Neural cell (in vitro differentiated cells): ENCODE measurements at regions not wholly inside any gene's neighbourhood (a gene's known extent, or its start where the extent isn't known, plus 50 kb on each side); places are given as distances from the start of the nearest gene placed in this dataset.

Experiments used
- CTCF ChIP-seq: fragments of 450-650 bp; IDR thresholded peaks from 2 replicates; pipeline ENCODE4 v1.5.1; 2014; ENCODE audit warnings: antibody characterized with exemption, mild to moderate bottlenecking, moderate library complexity; ENCODE audit not compliant: poor library complexity, severe bottlenecking
- EP300 ChIP-seq: fragments of 450-650 bp; conservative IDR thresholded peaks from 2 replicates; pipeline ENCODE4 v1.6.1; 2014; ENCODE audit warnings: antibody characterized with exemption, mild to moderate bottlenecking, moderate library complexity; ENCODE audit not compliant: poor library complexity, severe bottlenecking
- EZH2 ChIP-seq: fragments of 200-600, 300-800 bp; shearing (Covaris generic), sonication (generic); IDR thresholded peaks from 2 replicates; pipeline ENCODE4 v1.6.1; 2014; ENCODE audit warnings: antibody characterized with exemption, low read length, borderline replicate concordance, mild to moderate bottlenecking; ENCODE audit not compliant: insufficient read depth, poor library complexity, severe bottlenecking
- MXI1 ChIP-seq: fragments of 450-650 bp; conservative IDR thresholded peaks from 2 replicates; pipeline ENCODE4 v1.6.1; 2014; ENCODE audit warnings: antibody characterized with exemption, mild to moderate bottlenecking; ENCODE audit not compliant: poor library complexity, severe bottlenecking
- RAD21 ChIP-seq: fragments of 450-650 bp; conservative IDR thresholded peaks from 2 replicates; pipeline ENCODE4 v1.6.1; 2014; ENCODE audit warnings: antibody characterized with exemption, mild to moderate bottlenecking, moderate library complexity
- REST ChIP-seq: IDR thresholded peaks from 2 replicates; pipeline ENCODE4 v1.6.1; 2012; ENCODE audit warnings: borderline replicate concordance
- SMC3 ChIP-seq: fragments of 450-650 bp; conservative IDR thresholded peaks from 2 replicates; pipeline ENCODE4 v1.6.1; 2014; ENCODE audit warnings: antibody characterized with exemption, mild to moderate bottlenecking, moderate library complexity; ENCODE audit not compliant: poor library complexity
- TAF1 ChIP-seq: IDR thresholded peaks from 2 replicates; pipeline ENCODE4 v1.6.1; 2012; ENCODE audit warnings: low read depth

- TF ChIP-seq CTCF (no peak), EP300 (no peak), EZH2 (no peak), RAD21 (no peak), MXI1 (no peak), TAF1 (no peak), REST (no peak), SMC3 (no peak)
These were observed 193.5 kb upstream of the NDUFV2 start for GRCh38 chr18:8908792-8909510.
